ENCODE measurements at regions not wholly inside any gene's neighbourhood (a gene's known extent, or its start where the extent isn't known, plus 50 kb on each side); places are given as distances from the start of the nearest gene placed in this dataset.

DNA sequence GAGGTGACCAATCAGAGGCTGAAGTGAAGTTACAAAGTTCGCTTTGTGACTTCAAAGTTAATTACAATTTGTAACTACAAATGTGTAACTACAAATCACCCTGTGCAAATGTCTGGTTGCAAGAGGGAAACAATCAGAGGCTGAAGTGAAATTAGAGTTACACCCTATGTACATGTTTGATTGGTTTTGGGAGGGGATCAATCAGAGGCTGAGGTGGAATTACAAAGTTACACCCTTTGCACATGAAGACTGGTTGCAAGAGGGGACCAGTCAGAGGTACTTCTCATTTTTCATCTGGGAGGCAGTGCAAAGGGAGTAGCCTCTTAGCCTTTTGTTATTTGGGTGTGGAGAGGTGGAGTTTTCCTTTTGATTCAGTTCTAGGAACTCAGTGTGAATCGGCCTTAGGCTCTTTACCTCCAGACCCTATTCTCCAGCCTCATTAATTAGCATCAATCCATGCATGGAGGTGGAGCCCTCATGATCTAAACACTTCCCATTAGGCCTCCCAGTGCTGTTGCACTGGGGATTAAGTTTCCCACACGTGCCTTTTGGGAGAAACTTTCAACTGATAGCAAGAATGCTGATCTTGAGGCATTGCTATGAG is 291.3 kb upstream of the MTNR1B start:
- TF ChIP-seq EZH2 (IDR thresholded peaks at IDR 0.05) = no peak
- TF ChIP-seq POLR2AphosphoS5 (IDR thresholded peaks at IDR 0.05; ENCODE audit: borderline replicate concordance, low read depth, low read length) = no peak
- no peak for TF ChIP-seq FOXP2 (optimal IDR thresholded peaks at IDR 0.05; ENCODE audit: control extremely low read depth, extremely low read length, insufficient read depth)
- Histone ChIP-seq H3K9me3 (ENCODE audit: low read depth, low read length) (0 out of 2 replicates have a peak, but pooled peaks cover 2% of the 10 kb centered on the region), H3K4me3 (no peak overlapping the region), H3K36me3 (ENCODE audit: insufficient read depth, low read length) (no peaks in the 10 kb centered on the region), H3K9ac (ENCODE audit: insufficient read length) (no peak overlapping the region), H3K27ac (no peak overlapping the region)
- DNase-seq (ENCODE audit: low read depth, low spot score) = no peak

DNA sequence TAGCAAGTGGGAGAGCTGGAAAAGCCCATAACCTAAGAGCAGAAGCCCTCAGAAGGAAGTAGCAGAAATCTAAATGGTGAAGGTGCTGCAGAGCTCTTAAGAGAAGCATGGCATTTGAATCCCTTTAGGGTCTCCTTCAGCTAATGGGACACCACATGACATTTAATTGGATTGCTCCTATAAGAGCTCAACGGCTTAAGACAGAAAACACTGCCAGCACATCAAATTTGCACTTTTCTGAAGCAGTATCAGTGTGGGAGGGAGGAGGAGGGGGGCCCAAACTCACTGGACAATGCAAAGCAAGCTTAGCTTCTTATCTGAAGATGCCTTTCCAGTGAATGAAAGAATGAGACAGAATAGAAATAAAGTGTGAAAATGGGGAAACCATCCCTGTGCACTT is 287.9 kb upstream of the MTNR1B start:
- TF ChIP-seq POLR2AphosphoS5 (IDR thresholded peaks at IDR 0.05; ENCODE audit: borderline replicate concordance, low read depth, low read length) = no peak
- no peak for TF ChIP-seq FOXP2 (optimal IDR thresholded peaks at IDR 0.05; ENCODE audit: control extremely low read depth, extremely low read length, insufficient read depth)
- TF ChIP-seq EZH2 (IDR thresholded peaks at IDR 0.05) = no peak
- no peak for DNase-seq (ENCODE audit: low read depth, low spot score)
- no peak overlapping the region for H3K4me3 ChIP-seq
- H3K9me3 ChIP-seq (ENCODE audit: low read depth, low read length) = 0 out of 2 replicates have a peak, but pooled peaks cover 2% of the 10 kb centered on the region
- H3K9ac ChIP-seq (ENCODE audit: insufficient read length) = no peak overlapping the region
- no peaks in the 10 kb centered on the region for H3K36me3 ChIP-seq (ENCODE audit: insufficient read depth, low read length)
- H3K27ac ChIP-seq = no peak overlapping the region

DNA sequence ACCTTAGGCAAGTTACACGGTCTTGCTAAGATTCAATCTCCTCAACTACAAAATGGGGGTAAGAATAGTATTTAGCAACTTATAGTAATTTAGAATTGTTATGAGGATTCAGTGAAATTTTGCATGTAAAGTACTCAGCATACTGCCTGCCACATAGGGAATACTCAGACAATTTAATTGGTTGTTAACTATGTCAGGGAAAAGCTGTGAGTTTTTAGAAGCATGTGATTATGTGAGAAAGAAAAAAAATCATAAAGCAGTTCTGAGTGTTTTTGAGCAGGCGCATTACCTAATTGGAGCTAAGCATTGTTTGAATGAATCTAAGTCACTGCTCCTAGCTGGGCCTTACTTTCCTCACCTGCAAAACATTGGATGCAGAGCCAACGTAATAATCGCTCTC is 287.3 kb upstream of the MTNR1B start:
- H3K27ac ChIP-seq = no peak overlapping the region
- TF ChIP-seq FOXP2 (optimal IDR thresholded peaks at IDR 0.05; ENCODE audit: control extremely low read depth, extremely low read length, insufficient read depth) = no peak
- TF ChIP-seq EZH2 (IDR thresholded peaks at IDR 0.05) = no peak
- no peak for TF ChIP-seq POLR2AphosphoS5 (IDR thresholded peaks at IDR 0.05; ENCODE audit: borderline replicate concordance, low read depth, low read length)

DNA sequence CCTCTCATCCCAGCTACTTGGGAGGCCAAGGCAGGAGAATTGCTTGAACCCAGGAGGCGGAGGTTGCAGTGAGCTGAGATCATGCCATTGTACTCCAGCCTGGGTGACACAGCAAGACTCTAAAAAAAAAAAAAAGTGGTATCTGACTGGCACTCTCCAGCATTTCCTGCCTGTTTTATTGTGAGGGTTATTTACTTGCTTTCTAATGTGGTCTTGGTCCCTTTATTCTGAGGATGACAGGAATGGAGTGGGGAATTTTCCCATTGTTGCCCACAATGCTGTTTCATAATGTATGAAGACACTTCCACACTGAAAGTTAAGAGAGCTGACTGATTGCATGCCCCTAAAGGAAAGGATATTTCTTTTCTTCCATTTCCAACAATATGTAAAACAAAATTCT is 286.5 kb upstream of the MTNR1B start:
- H3K4me3 ChIP-seq = no peak overlapping the region
- no peak overlapping the region for H3K27ac ChIP-seq
- DNase-seq (ENCODE audit: low read depth, low spot score) = no peak
- no peaks in the 10 kb centered on the region for H3K36me3 ChIP-seq (ENCODE audit: insufficient read depth, low read length)
- 0 out of 2 replicates have a peak, but pooled peaks cover 2% of the 10 kb centered on the region for H3K9me3 ChIP-seq (ENCODE audit: low read depth, low read length)
- no peak for TF ChIP-seq EZH2 (IDR thresholded peaks at IDR 0.05)
- TF ChIP-seq POLR2AphosphoS5 (IDR thresholded peaks at IDR 0.05; ENCODE audit: borderline replicate concordance, low read depth, low read length) = no peak
- no peak for TF ChIP-seq FOXP2 (optimal IDR thresholded peaks at IDR 0.05; ENCODE audit: control extremely low read depth, extremely low read length, insufficient read depth)
- no peak overlapping the region for H3K9ac ChIP-seq (ENCODE audit: insufficient read length)

More for the DNA sequence above, 287.3 kb upstream of the MTNR1B start:
- DNase-seq (ENCODE audit: low read depth, low spot score) = no peak
- Histone ChIP-seq H3K9me3 (ENCODE audit: low read depth, low read length) (0 out of 2 replicates have a peak, but pooled peaks cover 2% of the 10 kb centered on the region), H3K36me3 (ENCODE audit: insufficient read depth, low read length) (no peaks in the 10 kb centered on the region), H3K9ac (ENCODE audit: insufficient read length) (no peak overlapping the region), H3K4me3 (no peak overlapping the region)

DNA sequence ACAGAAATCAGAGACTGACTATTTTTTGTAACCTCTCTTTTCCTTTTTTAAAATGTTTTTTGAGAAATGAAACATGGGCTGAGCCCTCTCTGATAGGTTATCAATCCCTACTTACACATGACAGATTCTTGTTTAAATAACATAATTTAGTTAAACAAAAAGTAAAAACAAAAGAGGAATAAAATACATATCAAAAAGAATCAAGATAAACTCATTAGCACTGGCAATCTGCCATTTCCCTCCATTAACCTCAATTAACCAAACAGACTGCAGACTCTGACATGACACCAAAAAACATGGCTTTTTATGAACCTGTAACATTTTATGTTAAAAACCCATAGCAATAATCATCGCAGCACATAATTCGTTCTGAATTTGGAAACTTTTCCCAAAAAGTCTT is 284.4 kb upstream of the MTNR1B start:
- no peak for DNase-seq (ENCODE audit: low read depth, low spot score)
- Histone ChIP-seq H3K9ac (ENCODE audit: insufficient read length) (no peak overlapping the region), H3K4me3 (no peak overlapping the region), H3K27ac (no peak overlapping the region), H3K9me3 (ENCODE audit: low read depth, low read length) (0 out of 2 replicates have a peak, but pooled peaks cover 2% of the 10 kb centered on the region), H3K36me3 (ENCODE audit: insufficient read depth, low read length) (no peaks in the 10 kb centered on the region)
- TF ChIP-seq FOXP2 (optimal IDR thresholded peaks at IDR 0.05; ENCODE audit: control extremely low read depth, extremely low read length, insufficient read depth) (no peak), EZH2 (IDR thresholded peaks at IDR 0.05) (no peak), POLR2AphosphoS5 (IDR thresholded peaks at IDR 0.05; ENCODE audit: borderline replicate concordance, low read depth, low read length) (no peak)

DNA sequence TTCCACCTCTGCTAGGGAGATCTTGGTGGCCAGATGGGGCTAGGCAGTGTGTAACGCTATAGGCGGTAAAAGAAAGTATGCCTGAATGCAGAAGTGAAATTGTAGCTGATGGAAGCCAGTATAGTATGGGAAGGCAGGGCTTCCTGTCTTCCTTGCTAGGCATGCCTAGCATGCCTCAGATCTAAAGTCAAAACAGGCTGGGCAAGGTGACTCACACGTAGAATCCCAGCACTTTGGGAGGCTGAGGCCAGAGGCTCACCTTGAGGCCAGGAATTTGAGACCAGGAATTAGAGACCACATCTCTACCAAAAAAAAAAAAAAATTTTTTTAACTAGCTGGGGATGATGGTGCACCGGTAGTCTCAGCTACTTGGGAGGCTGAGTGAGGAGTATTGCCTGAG is 281.7 kb upstream of the MTNR1B start:
- Histone ChIP-seq H3K9me3 (ENCODE audit: low read depth, low read length) (no peaks in the 10 kb centered on the region), H3K9ac (ENCODE audit: insufficient read length) (no peak overlapping the region), H3K27ac (no peak overlapping the region), H3K4me3 (no peak overlapping the region), H3K36me3 (ENCODE audit: insufficient read depth, low read length) (no peaks in the 10 kb centered on the region)
- TF ChIP-seq EZH2 (IDR thresholded peaks at IDR 0.05) = no peak
- TF ChIP-seq POLR2AphosphoS5 (IDR thresholded peaks at IDR 0.05; ENCODE audit: borderline replicate concordance, low read depth, low read length) = no peak
- TF ChIP-seq FOXP2 (optimal IDR thresholded peaks at IDR 0.05; ENCODE audit: control extremely low read depth, extremely low read length, insufficient read depth) = no peak
- no peak for DNase-seq (ENCODE audit: low read depth, low spot score)

DNA sequence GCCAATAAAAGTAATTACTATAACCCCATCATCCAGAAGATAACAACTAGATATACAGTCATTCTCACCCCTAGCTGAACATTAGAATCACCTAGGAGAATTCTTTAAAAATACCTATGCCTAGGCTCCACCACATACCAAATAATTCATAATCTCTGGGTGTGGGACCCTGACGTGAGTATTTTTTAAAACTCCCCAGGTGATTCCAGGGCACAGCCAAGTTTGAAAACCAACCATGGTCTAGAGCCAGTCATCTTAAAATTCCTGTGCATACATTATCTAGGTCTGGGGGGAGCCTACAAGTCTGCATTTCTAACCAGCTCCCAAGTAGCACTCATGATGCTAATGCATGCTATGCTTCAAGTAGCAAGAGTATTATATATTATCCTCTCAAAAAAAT is 281.0 kb upstream of the MTNR1B start:
- no peak overlapping the region for H3K27ac ChIP-seq
- no peak overlapping the region for H3K9ac ChIP-seq (ENCODE audit: insufficient read length)
- TF ChIP-seq POLR2AphosphoS5 (IDR thresholded peaks at IDR 0.05; ENCODE audit: borderline replicate concordance, low read depth, low read length) = no peak
- TF ChIP-seq EZH2 (IDR thresholded peaks at IDR 0.05) = no peak
- TF ChIP-seq FOXP2 (optimal IDR thresholded peaks at IDR 0.05; ENCODE audit: control extremely low read depth, extremely low read length, insufficient read depth) = no peak
- no peak for DNase-seq (ENCODE audit: low read depth, low spot score)
- no peak overlapping the region for H3K4me3 ChIP-seq
- no peaks in the 10 kb centered on the region for H3K9me3 ChIP-seq (ENCODE audit: low read depth, low read length)
- no peaks in the 10 kb centered on the region for H3K36me3 ChIP-seq (ENCODE audit: insufficient read depth, low read length)

DNA sequence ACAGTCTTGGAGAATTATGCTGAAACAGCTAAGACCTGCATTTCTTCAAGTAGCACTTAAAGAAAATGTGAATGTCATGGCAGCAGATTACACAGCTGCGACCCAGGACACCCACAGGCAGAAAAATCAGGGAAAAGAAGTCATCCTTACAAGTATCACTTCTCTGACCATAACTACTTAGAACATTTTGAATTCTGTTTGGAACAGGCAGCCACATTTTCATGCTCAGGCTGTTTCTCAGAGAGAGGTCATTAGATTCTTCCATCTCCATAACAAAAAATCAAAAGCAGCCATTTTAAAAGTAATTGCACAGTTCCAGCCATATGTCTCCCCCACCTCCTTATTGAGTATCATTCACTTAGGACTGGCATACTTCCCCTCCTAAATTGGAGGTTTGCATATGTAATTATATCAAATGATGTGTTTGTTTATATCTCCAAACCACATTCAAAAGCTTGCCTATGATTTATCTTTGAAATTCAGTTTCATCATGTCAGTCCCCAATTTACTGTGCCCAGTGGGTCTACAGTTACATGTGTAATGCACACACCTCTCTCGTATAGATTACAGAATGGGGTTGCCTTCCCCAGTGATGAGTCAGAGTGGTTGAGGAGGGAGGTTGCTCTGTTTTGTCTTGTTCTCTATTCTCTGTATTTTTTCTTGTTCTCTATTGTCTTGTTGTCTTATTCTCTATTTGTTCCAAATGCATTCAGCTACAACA is 276.5 kb upstream of the MTNR1B start:
- DNase-seq (ENCODE audit: low read depth, low spot score) = no peak
- H3K9ac ChIP-seq (ENCODE audit: insufficient read length) = no peak overlapping the region
- no peak for TF ChIP-seq POLR2AphosphoS5 (IDR thresholded peaks at IDR 0.05; ENCODE audit: borderline replicate concordance, low read depth, low read length)
- no peak for TF ChIP-seq FOXP2 (optimal IDR thresholded peaks at IDR 0.05; ENCODE audit: control extremely low read depth, extremely low read length, insufficient read depth)
- TF ChIP-seq EZH2 (IDR thresholded peaks at IDR 0.05) = no peak
- H3K36me3 ChIP-seq (ENCODE audit: insufficient read depth, low read length) = no peaks in the 10 kb centered on the region
- no peak overlapping the region for H3K27ac ChIP-seq
- no peaks in the 10 kb centered on the region for H3K9me3 ChIP-seq (ENCODE audit: low read depth, low read length)
- no peak overlapping the region for H3K4me3 ChIP-seq

Measured in SK-N-MC (cell line).